ENCODE measurements at regions not wholly inside any gene's neighbourhood (a gene's known extent, or its start where the extent isn't known, plus 50 kb on each side); places are given as distances from the start of the nearest gene placed in this dataset.
A peak's percentile ranks its signal among the peaks of the same experiment; 100 is the strongest.

GRCh38 chr10:1966712-1967376 is 229.5 kb upstream of the ADARB2 start:
- DNase-seq = no peak

- DNase-seq = no peak
Observed at GRCh38 chr10:1964476-1964875, 227.2 kb upstream of the ADARB2 start.

- peak in 1 of 3 donors; percentile 3 for DNase-seq
Observed at GRCh38 chr10:1963341-1963740, 226.0 kb upstream of the ADARB2 start.

GRCh38 chr10:1961989-1962388 is 224.7 kb upstream of the ADARB2 start:
- no peak for DNase-seq

- DNase-seq = no peak
Observed at GRCh38 chr10:1960982-1961381, 223.7 kb upstream of the ADARB2 start.

GRCh38 chr10:1957057-1957456 is 219.7 kb upstream of the ADARB2 start:
- DNase-seq = no peak

- DNase-seq = no peak
Observed at GRCh38 chr10:1954300-1954699, 217.0 kb upstream of the ADARB2 start.

GRCh38 chr10:1952126-1953095 is 215.1 kb upstream of the ADARB2 start:
- no peak for DNase-seq

GRCh38 chr10:1950803-1951495 is 213.6 kb upstream of the ADARB2 start:
- DNase-seq = no peak

- DNase-seq = no peak
Observed at GRCh38 chr10:1947464-1948003, 210.2 kb upstream of the ADARB2 start.

GRCh38 chr10:1944487-1944886 is 207.2 kb upstream of the ADARB2 start:
- no peak for DNase-seq

- no peak for DNase-seq
Observed at GRCh38 chr10:1942478-1942877, 205.2 kb upstream of the ADARB2 start.

- peak; percentile 67 to 72 (median 67) for DNase-seq
Observed at GRCh38 chr10:1939016-1939415, 201.7 kb upstream of the ADARB2 start.

GRCh38 chr10:1938317-1938716 is 201.0 kb upstream of the ADARB2 start:
- DNase-seq = peak in 2 of 3 donors; percentile 15 to 20

GRCh38 chr10:1935912-1936311 is 198.6 kb upstream of the ADARB2 start:
- no peak for DNase-seq

- DNase-seq = no peak
Observed at GRCh38 chr10:1933215-1933614, 195.9 kb upstream of the ADARB2 start.

GRCh38 chr10:1932692-1933094 is 195.4 kb upstream of the ADARB2 start:
- peak in 2 of 3 donors; percentile 9 to 17 for DNase-seq

GRCh38 chr10:1928606-1929005 is 191.3 kb upstream of the ADARB2 start:
- peak; percentile 20 to 59 (median 55) for DNase-seq

GRCh38 chr10:1923998-1924397 is 186.7 kb upstream of the ADARB2 start:
- no peak for DNase-seq

- no peak for DNase-seq
Observed at GRCh38 chr10:1923586-1923985, 186.3 kb upstream of the ADARB2 start.

- no peak for DNase-seq
Observed at GRCh38 chr10:1920941-1921340, 183.6 kb upstream of the ADARB2 start.

GRCh38 chr10:1920127-1920526 is 182.8 kb upstream of the ADARB2 start:
- DNase-seq = no peak

- DNase-seq = no peak
Observed at GRCh38 chr10:1911771-1912170, 174.4 kb upstream of the ADARB2 start.

Data from suppressor macrophage treated with lipopolysaccharide for 1 hour (primary cell).